ENCODE measurements at regions not wholly inside any gene's neighbourhood (a gene's known extent, or its start where the extent isn't known, plus 50 kb on each side); places are given as distances from the start of the nearest gene placed in this dataset.
"Not testable (repeated sequence)": the region's sequence is repeated elsewhere in the genome, so short reads cannot be mapped to it uniquely, and the experiment has no call there.

GRCh38 chr9:7507566-7508270, 291.9 kb downstream of the DMAC1 start:
- Mint-ChIP-seq H3K27me3 (no peaks in the 10 kb centered on the region), H3K27ac (no peak overlapping the region), H3K36me3 (ENCODE audit: low read depth) (no peaks in the 10 kb centered on the region), H3K4me3 (no peak overlapping the region), H3K4me1 (ENCODE audit: low read depth) (no peaks in the 10 kb centered on the region), H3K9me3 (peaks cover 6% of the 10 kb centered on the region)
- intact Hi-C loops (cut with micrococcal nuclease), result no loop called here

- Mint-ChIP-seq H3K9me3 (peaks cover 6% of the 10 kb centered on the region), H3K27me3 (no peaks in the 10 kb centered on the region), H3K36me3 (ENCODE audit: low read depth) (no peaks in the 10 kb centered on the region), H3K4me3 (no peak overlapping the region), H3K27ac (no peak overlapping the region), H3K4me1 (ENCODE audit: low read depth) (no peaks in the 10 kb centered on the region)
- intact Hi-C loops (cut with micrococcal nuclease), result no loop called here
Observed at GRCh38 chr9:7507026-7507425, 292.6 kb downstream of the DMAC1 start.

- no peak overlapping the region for H3K4me3 Mint-ChIP-seq
- intact Hi-C loops (cut with micrococcal nuclease), result no loop called here
- H3K27ac Mint-ChIP-seq, result no peak overlapping the region
- H3K4me1 Mint-ChIP-seq (ENCODE audit: low read depth), result no peaks in the 10 kb centered on the region
- peaks cover 6% of the 10 kb centered on the region for H3K9me3 Mint-ChIP-seq
- no peaks in the 10 kb centered on the region for H3K27me3 Mint-ChIP-seq
- H3K36me3 Mint-ChIP-seq (ENCODE audit: low read depth), result no peaks in the 10 kb centered on the region
Observed at GRCh38 chr9:7500521-7500920, 299.1 kb downstream of the DMAC1 start.

GRCh38 chr9:7491641-7492040, 307.9 kb downstream of the DMAC1 start:
- Mint-ChIP-seq H3K9me3 (no peaks in the 10 kb centered on the region), H3K27me3 (no peaks in the 10 kb centered on the region), H3K27ac (no peak overlapping the region), H3K4me3 (no peak overlapping the region), H3K36me3 (ENCODE audit: low read depth) (no peaks in the 10 kb centered on the region), H3K4me1 (ENCODE audit: low read depth) (no peaks in the 10 kb centered on the region)
- intact Hi-C loops (cut with micrococcal nuclease), result no loop called here

GRCh38 chr9:7490317-7491108, 309.1 kb downstream of the DMAC1 start:
- Mint-ChIP-seq H3K27ac (no peak overlapping the region), H3K27me3 (no peaks in the 10 kb centered on the region)

GRCh38 chr9:7489036-7489435, 310.5 kb downstream of the DMAC1 start:
- H3K9me3 Mint-ChIP-seq, result no peaks in the 10 kb centered on the region
- H3K27ac Mint-ChIP-seq, result no peak overlapping the region
- H3K27me3 Mint-ChIP-seq, result no peaks in the 10 kb centered on the region
- no peak overlapping the region for H3K4me3 Mint-ChIP-seq
- H3K4me1 Mint-ChIP-seq (ENCODE audit: low read depth), result no peaks in the 10 kb centered on the region
- intact Hi-C loops (cut with micrococcal nuclease), result no loop called here
- no peaks in the 10 kb centered on the region for H3K36me3 Mint-ChIP-seq (ENCODE audit: low read depth)

More at GRCh38 chr9:7490317-7491108, 309.1 kb downstream of the DMAC1 start:
- H3K36me3 Mint-ChIP-seq (ENCODE audit: low read depth), result no peaks in the 10 kb centered on the region
- no peaks in the 10 kb centered on the region for H3K9me3 Mint-ChIP-seq
- intact Hi-C loops (cut with micrococcal nuclease), result no loop called here
- no peaks in the 10 kb centered on the region for H3K4me1 Mint-ChIP-seq (ENCODE audit: low read depth)
- no peak overlapping the region for H3K4me3 Mint-ChIP-seq

GRCh38 chr9:7484014-7484413, 315.6 kb downstream of the DMAC1 start:
- intact Hi-C loops (cut with micrococcal nuclease); H3K4me1 Mint-ChIP-seq (ENCODE audit: low read depth); H3K27me3 Mint-ChIP-seq; H3K9me3 Mint-ChIP-seq; H3K4me3 Mint-ChIP-seq; H3K36me3 Mint-ChIP-seq (ENCODE audit: low read depth); H3K27ac Mint-ChIP-seq: not testable (repeated sequence)

- no peak overlapping the region for H3K27ac Mint-ChIP-seq
- no peaks in the 10 kb centered on the region for H3K9me3 Mint-ChIP-seq
- no peaks in the 10 kb centered on the region for H3K4me1 Mint-ChIP-seq (ENCODE audit: low read depth)
- intact Hi-C loops (cut with micrococcal nuclease), result no loop called here
- H3K4me3 Mint-ChIP-seq, result no peak overlapping the region
- H3K36me3 Mint-ChIP-seq (ENCODE audit: low read depth), result no peaks in the 10 kb centered on the region
- H3K27me3 Mint-ChIP-seq, result no peaks in the 10 kb centered on the region
Observed at GRCh38 chr9:7481570-7481969, 318.0 kb downstream of the DMAC1 start.

- no peak overlapping the region for H3K27ac Mint-ChIP-seq
- H3K4me1 Mint-ChIP-seq (ENCODE audit: low read depth), result no peaks in the 10 kb centered on the region
- intact Hi-C loops (cut with micrococcal nuclease), result no loop called here
- H3K9me3 Mint-ChIP-seq, result no peaks in the 10 kb centered on the region
- H3K4me3 Mint-ChIP-seq, result no peak overlapping the region
- no peaks in the 10 kb centered on the region for H3K27me3 Mint-ChIP-seq
- no peaks in the 10 kb centered on the region for H3K36me3 Mint-ChIP-seq (ENCODE audit: low read depth)
Observed at GRCh38 chr9:7479300-7479699, 320.3 kb downstream of the DMAC1 start.

GRCh38 chr9:7478646-7479045, 320.9 kb downstream of the DMAC1 start:
- Mint-ChIP-seq H3K36me3 (ENCODE audit: low read depth) (no peaks in the 10 kb centered on the region), H3K4me1 (ENCODE audit: low read depth) (no peaks in the 10 kb centered on the region), H3K9me3 (no peaks in the 10 kb centered on the region), H3K4me3 (no peak overlapping the region), H3K27me3 (no peaks in the 10 kb centered on the region), H3K27ac (no peak overlapping the region)
- intact Hi-C loops (cut with micrococcal nuclease), result no loop called here

GRCh38 chr9:7467186-7467585, 332.4 kb downstream of the DMAC1 start:
- Mint-ChIP-seq H3K4me1 (ENCODE audit: low read depth) (no peaks in the 10 kb centered on the region), H3K27me3 (no peaks in the 10 kb centered on the region), H3K27ac (no peak overlapping the region), H3K4me3 (no peak overlapping the region), H3K36me3 (ENCODE audit: low read depth) (no peaks in the 10 kb centered on the region), H3K9me3 (no peaks in the 10 kb centered on the region)
- intact Hi-C loops (cut with micrococcal nuclease), result no loop called here

- Mint-ChIP-seq H3K27me3 (no peaks in the 10 kb centered on the region), H3K27ac (no peak overlapping the region), H3K4me1 (ENCODE audit: low read depth) (no peaks in the 10 kb centered on the region), H3K9me3 (no peaks in the 10 kb centered on the region), H3K4me3 (no peak overlapping the region), H3K36me3 (ENCODE audit: low read depth) (no peaks in the 10 kb centered on the region)
- intact Hi-C loops (cut with micrococcal nuclease), result no loop called here
Observed at GRCh38 chr9:7461791-7462190, 337.8 kb downstream of the DMAC1 start.

GRCh38 chr9:7456793-7457530, 342.6 kb downstream of the DMAC1 start:
- Mint-ChIP-seq H3K9me3 (peaks cover 3% of the 10 kb centered on the region), H3K4me3 (no peak overlapping the region), H3K27me3 (no peaks in the 10 kb centered on the region), H3K27ac (no peak overlapping the region), H3K4me1 (ENCODE audit: low read depth) (no peaks in the 10 kb centered on the region), H3K36me3 (ENCODE audit: low read depth) (no peaks in the 10 kb centered on the region)
- intact Hi-C loops (cut with micrococcal nuclease), result no loop called here

GRCh38 chr9:7456377-7456776, 343.2 kb downstream of the DMAC1 start:
- peaks cover 7% of the 10 kb centered on the region for H3K9me3 Mint-ChIP-seq
- H3K4me3 Mint-ChIP-seq, result no peak overlapping the region
- no peaks in the 10 kb centered on the region for H3K36me3 Mint-ChIP-seq (ENCODE audit: low read depth)
- intact Hi-C loops (cut with micrococcal nuclease), result no loop called here
- H3K27ac Mint-ChIP-seq, result no peak overlapping the region
- no peaks in the 10 kb centered on the region for H3K27me3 Mint-ChIP-seq
- H3K4me1 Mint-ChIP-seq (ENCODE audit: low read depth), result no peaks in the 10 kb centered on the region
